Liver (tissue), 3 donors: ENCODE measurements at regions not wholly inside any gene's neighbourhood (a gene's known extent, or its start where the extent isn't known, plus 50 kb on each side); places are given as distances from the start of the nearest gene placed in this dataset.

Experiments
- ATF3 ChIP-seq: IDR thresholded peaks from 2 replicates; pipeline ENCODE4 v1.6.1; 2016; ENCODE audit warnings: antibody characterized with exemption
- EGR1 ChIP-seq, 2 donors: IDR thresholded peaks; 2 replicates each; pipeline ENCODE4 v1.6.1; 2016 to 2018; ENCODE audit warnings: antibody characterized with exemption in 2 of 2, low read depth in 2 of 2
- GABPA ChIP-seq, 2 donors: IDR thresholded peaks in 1 of 2; conservative IDR thresholded peaks in 1 of 2; 2 replicates each; pipeline ENCODE4 v1.6.1; 2016; ENCODE audit warnings: antibody characterized with exemption in 2 of 2, mild to moderate bottlenecking in 1 of 2, moderate library complexity in 1 of 2
- JUND ChIP-seq, 2 donors: IDR thresholded peaks; 2 replicates each; pipeline ENCODE4 v1.6.1; 2016; ENCODE audit warnings: antibody characterized with exemption in 2 of 2
- RAD21 ChIP-seq, 2 donors: IDR thresholded peaks; 2 replicates each; pipeline ENCODE4 v1.6.1; 2016; ENCODE audit warnings: antibody characterized with exemption in 2 of 2, mild to moderate bottlenecking in 2 of 2
- RXRA ChIP-seq, 2 donors: IDR thresholded peaks; 2 replicates each; pipeline ENCODE4 v1.6.1; 2017 to 2018; ENCODE audit warnings: antibody characterized with exemption in 2 of 2, mild to moderate bottlenecking in 1 of 2
- SP1 ChIP-seq: IDR thresholded peaks from 2 replicates; pipeline ENCODE4 v1.6.1; 2018; ENCODE audit warnings: antibody characterized with exemption, mild to moderate bottlenecking
- TAF1 ChIP-seq: conservative IDR thresholded peaks from 2 replicates; pipeline ENCODE4 v1.6.1; 2016; ENCODE audit warnings: antibody characterized with exemption, mild to moderate bottlenecking
- YY1 ChIP-seq: IDR thresholded peaks from 2 replicates; pipeline ENCODE4 v1.6.1; 2016; ENCODE audit warnings: antibody characterized with exemption, mild to moderate bottlenecking
- ZBTB33 ChIP-seq: IDR thresholded peaks from 2 replicates; pipeline ENCODE4 v1.6.1; 2016; ENCODE audit warnings: antibody characterized with exemption
- TF ChIP-seq, protein P1 (sequence below): fragments of 150-350 bp; IDR thresholded peaks from 2 replicates; pipeline ENCODE4 v1.5.1; 2017; ENCODE audit warnings: improper control_type of control experiment, low read depth, low read length; ENCODE audit not compliant: missing input control
- TF ChIP-seq, protein P2 (sequence below): IDR thresholded peaks from 2 replicates; pipeline ENCODE4 v1.6.1; 2016; ENCODE audit warnings: antibody characterized with exemption
- donor health status: healthy.
- donor health status: healthy.

GRCh38 chr4:66959207-66959606, 586.1 kb downstream of the CENPC start:
- TF ChIP-seq, protein P1, sequence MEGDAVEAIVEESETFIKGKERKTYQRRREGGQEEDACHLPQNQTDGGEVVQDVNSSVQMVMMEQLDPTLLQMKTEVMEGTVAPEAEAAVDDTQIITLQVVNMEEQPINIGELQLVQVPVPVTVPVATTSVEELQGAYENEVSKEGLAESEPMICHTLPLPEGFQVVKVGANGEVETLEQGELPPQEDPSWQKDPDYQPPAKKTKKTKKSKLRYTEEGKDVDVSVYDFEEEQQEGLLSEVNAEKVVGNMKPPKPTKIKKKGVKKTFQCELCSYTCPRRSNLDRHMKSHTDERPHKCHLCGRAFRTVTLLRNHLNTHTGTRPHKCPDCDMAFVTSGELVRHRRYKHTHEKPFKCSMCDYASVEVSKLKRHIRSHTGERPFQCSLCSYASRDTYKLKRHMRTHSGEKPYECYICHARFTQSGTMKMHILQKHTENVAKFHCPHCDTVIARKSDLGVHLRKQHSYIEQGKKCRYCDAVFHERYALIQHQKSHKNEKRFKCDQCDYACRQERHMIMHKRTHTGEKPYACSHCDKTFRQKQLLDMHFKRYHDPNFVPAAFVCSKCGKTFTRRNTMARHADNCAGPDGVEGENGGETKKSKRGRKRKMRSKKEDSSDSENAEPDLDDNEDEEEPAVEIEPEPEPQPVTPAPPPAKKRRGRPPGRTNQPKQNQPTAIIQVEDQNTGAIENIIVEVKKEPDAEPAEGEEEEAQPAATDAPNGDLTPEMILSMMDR, result no peak
- TF ChIP-seq YY1 (no peak), SP1 (no peak), RAD21 (IDR thresholded peaks at IDR 0.05) (no peak), ATF3 (no peak), GABPA (IDR thresholded peaks at IDR 0.05 in 1 of 2, conservative IDR thresholded peaks at IDR 0.05 in 1 of 2) (no peak), EGR1 (IDR thresholded peaks at IDR 0.05; ENCODE audit: low read depth in 2 of 2) (no peak), TAF1 (no peak), ZBTB33 (no peak), RXRA (IDR thresholded peaks at IDR 0.05) (no peak), JUND (IDR thresholded peaks at IDR 0.05) (no peak)
- TF ChIP-seq, protein P2, sequence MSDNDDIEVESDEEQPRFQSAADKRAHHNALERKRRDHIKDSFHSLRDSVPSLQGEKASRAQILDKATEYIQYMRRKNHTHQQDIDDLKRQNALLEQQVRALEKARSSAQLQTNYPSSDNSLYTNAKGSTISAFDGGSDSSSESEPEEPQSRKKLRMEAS, result no peak
